ENCODE measurements at regions not wholly inside any gene's neighbourhood (a gene's known extent, or its start where the extent isn't known, plus 50 kb on each side); places are given as distances from the start of the nearest gene placed in this dataset.

GRCh38 chr21:15260604-15261003 is 195.8 kb upstream of the NRIP1 start:
- intact Hi-C loops (cut with DNase I): no loop called here
- no peaks in the 10 kb centered on the region for H3K4me1 ChIP-seq
- no peaks in the 10 kb centered on the region for H3K9me3 ChIP-seq
- H3K27me3 ChIP-seq: no peaks in the 10 kb centered on the region
- H3K27ac ChIP-seq: no peak overlapping the region
- TF ChIP-seq CTCF (IDR thresholded peaks at IDR 0.05): no peak
- DNase-seq: no peak
- no peaks in the 10 kb centered on the region for H3K36me3 ChIP-seq
- no peak for ATAC-seq
- H3K4me3 ChIP-seq: no peak overlapping the region

GRCh38 chr21:15264084-15264665 is 199.4 kb upstream of the NRIP1 start:
- Histone ChIP-seq H3K9me3 (no peaks in the 10 kb centered on the region), H3K36me3 (no peaks in the 10 kb centered on the region), H3K27me3 (no peaks in the 10 kb centered on the region), H3K4me3 (no peak overlapping the region), H3K4me1 (no peaks in the 10 kb centered on the region), H3K27ac (no peak overlapping the region)
- no peak for TF ChIP-seq CTCF (IDR thresholded peaks at IDR 0.05)
- ATAC-seq (no peak), DNase-seq (no peak)
- intact Hi-C loops (cut with DNase I): no loop called here

- Histone ChIP-seq H3K27ac (no peak overlapping the region), H3K36me3 (no peaks in the 10 kb centered on the region), H3K27me3 (no peaks in the 10 kb centered on the region), H3K4me3 (no peak overlapping the region), H3K9me3 (no peaks in the 10 kb centered on the region), H3K4me1 (no peaks in the 10 kb centered on the region)
- intact Hi-C loops (cut with DNase I): no loop called here
- ATAC-seq (no peak), DNase-seq (no peak)
- TF ChIP-seq CTCF (IDR thresholded peaks at IDR 0.05): no peak
Observed at GRCh38 chr21:15272171-15272570, 207.4 kb upstream of the NRIP1 start.

- ATAC-seq (no peak), DNase-seq (no peak)
- no peaks in the 10 kb centered on the region for H3K9me3 ChIP-seq
- intact Hi-C loops (cut with DNase I): no loop called here
- TF ChIP-seq CTCF (IDR thresholded peaks at IDR 0.05): no peak
- H3K27ac ChIP-seq: no peak overlapping the region
- H3K27me3 ChIP-seq: no peaks in the 10 kb centered on the region
- H3K4me1 ChIP-seq: no peaks in the 10 kb centered on the region
- no peak overlapping the region for H3K4me3 ChIP-seq
- H3K36me3 ChIP-seq: no peaks in the 10 kb centered on the region
Observed at GRCh38 chr21:15272591-15272990, 207.8 kb upstream of the NRIP1 start.

GRCh38 chr21:15273244-15273643 is 208.4 kb upstream of the NRIP1 start:
- no peak for ATAC-seq
- intact Hi-C loops (cut with DNase I): no loop called here
- no peak for DNase-seq

More at GRCh38 chr21:15273244-15273643, 208.4 kb upstream of the NRIP1 start:
- Histone ChIP-seq H3K4me3 (no peak overlapping the region), H3K36me3 (no peaks in the 10 kb centered on the region), H3K4me1 (no peaks in the 10 kb centered on the region), H3K27ac (no peak overlapping the region), H3K27me3 (no peaks in the 10 kb centered on the region), H3K9me3 (no peaks in the 10 kb centered on the region)
- no peak for TF ChIP-seq CTCF (IDR thresholded peaks at IDR 0.05)
